ENCODE measurements at regions not wholly inside any gene's neighbourhood (a gene's known extent, or its start where the extent isn't known, plus 50 kb on each side); places are given as distances from the start of the nearest gene placed in this dataset.

DNA sequence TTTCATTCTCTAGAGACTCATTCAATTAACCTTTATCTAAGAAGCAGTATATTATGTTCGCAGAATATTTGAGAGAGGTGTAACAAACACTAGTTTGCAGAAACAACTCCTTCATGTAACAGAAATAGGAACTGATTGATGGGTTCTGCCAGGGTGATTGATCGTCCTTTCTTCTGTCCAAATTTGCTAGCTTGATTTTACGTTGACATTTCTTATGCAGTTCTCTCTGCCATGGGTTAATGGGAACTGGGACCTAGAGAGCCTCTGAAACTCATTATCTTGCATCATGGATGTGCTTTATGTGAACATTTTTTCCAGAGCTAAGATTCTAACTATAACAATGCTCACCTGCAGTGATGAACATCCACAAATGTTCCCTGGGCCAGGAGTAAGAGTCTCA lies 107.0 kb downstream of the SLC24A2 start:
- TF ChIP-seq EP300 (IDR thresholded peaks at IDR 0.05): no peak
- no peak for TF ChIP-seq POLR2A (IDR thresholded peaks at IDR 0.05)
- no peak for TF ChIP-seq POLR2AphosphoS5 (IDR thresholded peaks at IDR 0.05)
- TF ChIP-seq, protein P1, sequence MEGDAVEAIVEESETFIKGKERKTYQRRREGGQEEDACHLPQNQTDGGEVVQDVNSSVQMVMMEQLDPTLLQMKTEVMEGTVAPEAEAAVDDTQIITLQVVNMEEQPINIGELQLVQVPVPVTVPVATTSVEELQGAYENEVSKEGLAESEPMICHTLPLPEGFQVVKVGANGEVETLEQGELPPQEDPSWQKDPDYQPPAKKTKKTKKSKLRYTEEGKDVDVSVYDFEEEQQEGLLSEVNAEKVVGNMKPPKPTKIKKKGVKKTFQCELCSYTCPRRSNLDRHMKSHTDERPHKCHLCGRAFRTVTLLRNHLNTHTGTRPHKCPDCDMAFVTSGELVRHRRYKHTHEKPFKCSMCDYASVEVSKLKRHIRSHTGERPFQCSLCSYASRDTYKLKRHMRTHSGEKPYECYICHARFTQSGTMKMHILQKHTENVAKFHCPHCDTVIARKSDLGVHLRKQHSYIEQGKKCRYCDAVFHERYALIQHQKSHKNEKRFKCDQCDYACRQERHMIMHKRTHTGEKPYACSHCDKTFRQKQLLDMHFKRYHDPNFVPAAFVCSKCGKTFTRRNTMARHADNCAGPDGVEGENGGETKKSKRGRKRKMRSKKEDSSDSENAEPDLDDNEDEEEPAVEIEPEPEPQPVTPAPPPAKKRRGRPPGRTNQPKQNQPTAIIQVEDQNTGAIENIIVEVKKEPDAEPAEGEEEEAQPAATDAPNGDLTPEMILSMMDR (IDR thresholded peaks at IDR 0.05): no peak
- no peaks in the 10 kb centered on the region for H3K4me1 ChIP-seq
- ATAC-seq: no peak
- no peak overlapping the region for H3K27ac ChIP-seq
- WGBS, 2 donors (ENCODE audit: low coverage in 1 of 2): 75 to 86% methylated on average over 2 to 3 of the region's 3 CpGs
- no peaks in the 10 kb centered on the region for H3K27me3 ChIP-seq
- H3K9me3 ChIP-seq: no peaks in the 10 kb centered on the region
- H3K36me3 ChIP-seq: no peaks in the 10 kb centered on the region
- H3K4me3 ChIP-seq: no peak overlapping the region

DNA sequence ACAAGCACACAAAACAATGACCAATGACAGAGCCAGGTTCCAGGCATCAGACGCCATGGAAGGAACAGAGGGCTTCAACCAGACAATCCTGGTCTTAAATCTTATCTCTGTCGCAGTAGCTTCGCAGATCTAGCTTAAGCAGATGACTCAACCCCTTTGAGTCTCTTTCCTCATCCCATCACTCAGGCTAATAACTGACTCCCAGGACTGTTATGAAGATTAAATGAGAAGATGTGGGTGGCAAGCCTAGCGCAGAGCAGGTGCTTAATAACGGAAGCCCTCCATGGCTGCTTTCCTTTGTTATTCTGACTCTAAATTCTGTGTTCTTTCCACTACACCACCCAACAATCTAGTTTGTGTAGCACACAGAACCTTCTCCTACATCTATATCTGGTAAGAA lies 110.9 kb downstream of the SLC24A2 start:
- H3K36me3 ChIP-seq: no peaks in the 10 kb centered on the region
- no peak for TF ChIP-seq POLR2A (IDR thresholded peaks at IDR 0.05)
- TF ChIP-seq EP300 (IDR thresholded peaks at IDR 0.05): no peak
- TF ChIP-seq, protein P1 (IDR thresholded peaks at IDR 0.05): no peak
- TF ChIP-seq POLR2AphosphoS5 (IDR thresholded peaks at IDR 0.05): no peak
- no peak for ATAC-seq
- no peak overlapping the region for H3K27ac ChIP-seq
- no peak overlapping the region for H3K4me3 ChIP-seq
- H3K9me3 ChIP-seq: no peaks in the 10 kb centered on the region
- H3K4me1 ChIP-seq: no peaks in the 10 kb centered on the region
- no peaks in the 10 kb centered on the region for H3K27me3 ChIP-seq
- WGBS, 2 donors (ENCODE audit: low coverage in 1 of 2): 57 to 83% methylated on average over 5 of the region's 5 CpGs

DNA sequence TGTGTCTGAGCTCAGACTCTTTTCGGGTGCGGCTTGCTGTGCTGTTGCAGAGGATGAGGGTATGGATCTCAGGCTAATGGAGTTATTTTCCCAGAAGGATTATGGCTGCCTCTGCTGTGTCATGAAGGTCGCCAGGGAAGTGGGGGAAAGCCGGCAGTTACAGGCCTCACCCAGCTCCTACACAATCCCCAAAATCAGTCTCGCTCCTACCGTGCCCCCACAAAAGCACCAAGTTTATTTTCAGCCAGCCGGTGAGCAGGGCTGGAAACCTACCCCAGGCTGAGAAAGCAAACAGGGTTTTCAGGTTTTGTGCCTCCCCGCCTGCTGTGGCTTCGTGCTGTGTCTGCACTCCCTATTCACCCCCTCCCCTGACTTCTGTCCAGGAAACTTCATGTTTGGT lies 113.3 kb downstream of the SLC24A2 start:
- no peak for TF ChIP-seq EP300 (IDR thresholded peaks at IDR 0.05)
- TF ChIP-seq, protein P1 (IDR thresholded peaks at IDR 0.05): no peak
- no peak for TF ChIP-seq POLR2AphosphoS5 (IDR thresholded peaks at IDR 0.05)
- Histone ChIP-seq H3K4me3 (no peak overlapping the region), H3K9me3 (no peaks in the 10 kb centered on the region), H3K4me1 (no peaks in the 10 kb centered on the region), H3K36me3 (no peaks in the 10 kb centered on the region), H3K27ac (no peak overlapping the region), H3K27me3 (no peaks in the 10 kb centered on the region)
- ATAC-seq: no peak
- 65 to 100% methylated on average over 2 to 8 of the region's 9 CpGs for WGBS, 2 donors (ENCODE audit: low coverage in 1 of 2)

DNA sequence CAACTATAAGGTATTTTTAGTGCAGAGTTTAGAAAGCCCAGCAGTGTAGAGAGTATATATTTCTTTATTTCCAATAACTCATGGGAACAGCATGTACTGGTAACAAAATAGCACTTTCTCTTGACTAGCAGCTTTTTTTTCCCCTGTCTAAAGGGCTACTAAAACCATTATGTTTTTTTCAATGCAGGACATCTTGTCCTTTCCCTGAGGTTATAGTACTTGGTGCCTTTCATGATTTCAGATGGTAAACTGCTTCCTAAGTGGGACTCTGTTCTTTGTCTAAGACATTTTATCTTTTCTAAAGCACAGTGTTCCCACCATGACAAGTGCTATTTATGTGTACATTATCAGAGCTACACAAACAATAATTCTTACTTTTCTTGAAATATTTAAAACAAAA lies 122.3 kb downstream of the SLC24A2 start:
- no peak overlapping the region for H3K27ac ChIP-seq
- TF ChIP-seq POLR2A (IDR thresholded peaks at IDR 0.05): no peak
- peak; percentile 65 for TF ChIP-seq POLR2AphosphoS5 (IDR thresholded peaks at IDR 0.05)
- TF ChIP-seq, protein P1 (IDR thresholded peaks at IDR 0.05): no peak
- peak; percentile 79 for TF ChIP-seq EP300 (IDR thresholded peaks at IDR 0.05)
- no peak overlapping the region for H3K4me3 ChIP-seq
- H3K9me3 ChIP-seq: no peaks in the 10 kb centered on the region
- no peaks in the 10 kb centered on the region for H3K36me3 ChIP-seq
- peaks cover 6% of the 10 kb centered on the region for H3K27me3 ChIP-seq
- no peak for ATAC-seq
- no peaks in the 10 kb centered on the region for H3K4me1 ChIP-seq

DNA sequence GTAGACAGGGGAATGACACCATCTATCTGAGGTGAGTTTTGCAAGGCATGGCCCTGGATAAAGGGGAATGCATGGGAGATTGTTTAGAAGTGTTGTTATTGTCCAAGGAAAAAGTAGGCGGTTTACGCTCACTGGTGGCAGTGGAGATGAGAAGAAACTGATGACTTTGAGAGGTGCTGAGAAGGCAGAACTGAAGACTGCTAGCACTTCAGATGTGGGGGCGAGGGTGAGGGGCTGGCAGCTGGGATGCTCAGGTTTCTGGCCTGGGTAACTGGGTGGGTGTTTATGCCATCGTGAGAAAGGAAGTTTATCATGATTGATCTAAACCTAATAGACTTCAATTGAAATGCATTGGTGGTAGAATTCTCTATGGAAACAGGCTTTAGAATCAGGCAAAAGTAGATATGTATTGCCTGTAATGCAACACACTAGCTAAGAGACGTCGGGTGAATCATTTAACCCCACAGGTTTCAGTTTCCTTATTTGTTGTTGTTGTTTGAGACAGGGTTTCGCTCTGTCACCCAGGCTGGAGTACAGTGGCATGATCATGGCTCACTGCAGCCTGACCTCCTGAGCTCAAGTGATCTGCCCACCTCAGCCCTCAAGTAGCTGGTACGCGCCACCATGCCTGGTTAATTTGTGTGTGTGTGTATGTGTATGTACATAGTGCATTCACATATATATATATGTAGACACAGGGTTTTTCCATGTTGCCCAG lies 123.5 kb downstream of the SLC24A2 start:
- TF ChIP-seq POLR2AphosphoS5 (IDR thresholded peaks at IDR 0.05): no peak
- TF ChIP-seq, protein P1 (IDR thresholded peaks at IDR 0.05): no peak
- no peak for TF ChIP-seq EP300 (IDR thresholded peaks at IDR 0.05)
- no peak for TF ChIP-seq POLR2A (IDR thresholded peaks at IDR 0.05)

More for the DNA sequence above, 123.5 kb downstream of the SLC24A2 start:
- no peak overlapping the region for H3K27ac ChIP-seq
- peaks cover 6% of the 10 kb centered on the region for H3K27me3 ChIP-seq
- no peak for ATAC-seq
- H3K36me3 ChIP-seq: no peaks in the 10 kb centered on the region
- peaks cover 0 to 1% (median 0%) of the 10 kb centered on the region in 3 donors for H3K4me1 ChIP-seq
- H3K9me3 ChIP-seq: no peaks in the 10 kb centered on the region
- WGBS, 2 donors (ENCODE audit: low coverage in 1 of 2): 80 to 88% methylated on average over 5 to 9 of the region's 9 CpGs
- no peak overlapping the region for H3K4me3 ChIP-seq

Measured in gastroesophageal sphincter (tissue), 4 donors.